Panc1 (cell line): ENCODE measurements at regions not wholly inside any gene's neighbourhood (a gene's known extent, or its start where the extent isn't known, plus 50 kb on each side); places are given as distances from the start of the nearest gene placed in this dataset.

ENCODE experiments used
- ATAC-seq: fragments of 200-7000 bp; cut with Tn5 transposase; 2 replicates; pipeline ENCODE4 v1.9.1; 2020; ENCODE audit warnings: mild to moderate bottlenecking, moderate library complexity
- BruUV-seq: library from RNA; stranded (reverse); fragments of 400-500 nt; replicated peaks from 2 replicates; lab custom pipeline; 2021; lab: Mats Ljungman, UMichigan
- CTCF ChIA-PET: fragments of 300-600 bp; sonication (Branson Sonifier 250); formaldehyde crosslinking; loops from one replicate; lab custom pipeline; 2022; ENCODE audit warnings: antibody characterized with exemption; lab: Charles Lee
- POLR2A ChIA-PET: fragments of 300-600 bp; sonication (Branson Sonifier 250); formaldehyde crosslinking; loops from one replicate; lab custom pipeline; 2022; ENCODE audit warnings: antibody characterized with exemption; lab: Charles Lee
- DNase-seq: peaks from one replicate; pipeline ENCODE4 v3.0.0-alpha.2; 2010; ENCODE audit warnings: low read depth, low spot score
- H3K27ac ChIP-seq: 2 replicates; pipeline ENCODE4 v1.5.1; 2011; ENCODE audit warnings: mild to moderate bottlenecking, low read length, inconsistent platforms
- H3K27me3 ChIP-seq: fragments of 200-500 bp; sonication (Bioruptor generic); 2 replicates; pipeline ENCODE4 v1.6.0; 2014; ENCODE audit warnings: low read length, inconsistent platforms; ENCODE audit not compliant: control insufficient read depth, insufficient read depth
- H3K36me3 ChIP-seq: fragments of 200-500 bp; sonication (Bioruptor generic); 2 replicates; pipeline ENCODE4 v1.5.1; 2014; ENCODE audit warnings: inconsistent platforms, mild to moderate bottlenecking, low read length, moderate library complexity; ENCODE audit not compliant: control insufficient read depth, insufficient read depth
- H3K4me1 ChIP-seq: 2 replicates; pipeline ENCODE4 v1.5.1; 2011; ENCODE audit warnings: inconsistent platforms, mild to moderate bottlenecking, low read length, moderate library complexity; ENCODE audit not compliant: control insufficient read depth, insufficient read depth
- H3K4me3 ChIP-seq, 2 experiments: 2 replicates each; pipeline ENCODE4 v1.5.1; 2011 to 2012; ENCODE audit warnings: low read depth in 2 of 2, low read length in 2 of 2, mild to moderate bottlenecking in 2 of 2, inconsistent platforms in 1 of 2, moderate library complexity in 1 of 2
- H3K9me3 ChIP-seq: fragments of 200-500 bp; sonication (Bioruptor generic); 2 replicates; pipeline ENCODE4 v1.5.1; 2014; ENCODE audit warnings: low read depth, mild to moderate bottlenecking, inconsistent platforms, low read length, moderate library complexity; ENCODE audit not compliant: control insufficient read depth, insufficient read depth
- POLR2AphosphoS5 ChIP-seq: IDR thresholded peaks from 2 replicates; pipeline ENCODE4 v1.6.1; 2012; ENCODE audit warnings: mild to moderate bottlenecking, low read depth, low read length, moderate library complexity
- SIN3A ChIP-seq: IDR thresholded peaks from 2 replicates; pipeline ENCODE4 v1.6.1; 2012; ENCODE audit warnings: low read depth, mild to moderate bottlenecking, low read length, moderate library complexity, borderline replicate concordance; ENCODE audit not compliant: insufficient read depth
- TCF7L2 ChIP-seq: IDR thresholded peaks from 2 replicates; pipeline ENCODE4 v1.6.1; 2011; ENCODE audit warnings: mild to moderate bottlenecking, low read depth, low read length, inconsistent platforms
- in situ Hi-C: cut with HindIII; loops from 2 replicates; pipeline ENCODE4 v1.10.0; 2016; ENCODE audit warnings: low sequenced_read_pairs, low pct_unique_long_range_greater_than_20kb
- intact Hi-C: fragments of 100-400 bp; cut with micrococcal nuclease; formaldehyde crosslinking; loops from one replicate; pipeline ENCODE4 v1.10.0; 2022; ENCODE audit not compliant: unreplicated experiment
- TF ChIP-seq, protein P1 (sequence below), 2 experiments: IDR thresholded peaks; 2 replicates each; pipeline ENCODE4 v1.6.1; 2011 to 2012; ENCODE audit warnings: low read depth in 2 of 2, control low read depth in 1 of 2, low read length in 1 of 2, mild to moderate bottlenecking in 1 of 2, moderate library complexity in 1 of 2; ENCODE audit not compliant: insufficient read depth in 1 of 2
- TF ChIP-seq, protein P2 (sequence below): fragments of 450-650 bp; IDR thresholded peaks from 2 replicates; pipeline ENCODE4 v1.5.1; 2017; ENCODE audit warnings: mild to moderate bottlenecking

- ChIA-PET CTCF (no interaction called here), POLR2A (no interaction called here)
- no peak overlapping the region for H3K27ac ChIP-seq
- H3K4me1 ChIP-seq = no peaks in the 10 kb centered on the region
- intact Hi-C loops (no loop called here), in situ Hi-C loops (no loop called here)
- H3K9me3 ChIP-seq = no peaks in the 10 kb centered on the region
- H3K36me3 ChIP-seq = no peaks in the 10 kb centered on the region
- no peaks in the 10 kb centered on the region for H3K27me3 ChIP-seq
- no TSS peak for BruUV-seq
- DNase-seq (no peak), ATAC-seq (no peak)
- TF ChIP-seq TCF7L2 = no peak
- TF ChIP-seq SIN3A = no peak
- TF ChIP-seq, protein P1, sequence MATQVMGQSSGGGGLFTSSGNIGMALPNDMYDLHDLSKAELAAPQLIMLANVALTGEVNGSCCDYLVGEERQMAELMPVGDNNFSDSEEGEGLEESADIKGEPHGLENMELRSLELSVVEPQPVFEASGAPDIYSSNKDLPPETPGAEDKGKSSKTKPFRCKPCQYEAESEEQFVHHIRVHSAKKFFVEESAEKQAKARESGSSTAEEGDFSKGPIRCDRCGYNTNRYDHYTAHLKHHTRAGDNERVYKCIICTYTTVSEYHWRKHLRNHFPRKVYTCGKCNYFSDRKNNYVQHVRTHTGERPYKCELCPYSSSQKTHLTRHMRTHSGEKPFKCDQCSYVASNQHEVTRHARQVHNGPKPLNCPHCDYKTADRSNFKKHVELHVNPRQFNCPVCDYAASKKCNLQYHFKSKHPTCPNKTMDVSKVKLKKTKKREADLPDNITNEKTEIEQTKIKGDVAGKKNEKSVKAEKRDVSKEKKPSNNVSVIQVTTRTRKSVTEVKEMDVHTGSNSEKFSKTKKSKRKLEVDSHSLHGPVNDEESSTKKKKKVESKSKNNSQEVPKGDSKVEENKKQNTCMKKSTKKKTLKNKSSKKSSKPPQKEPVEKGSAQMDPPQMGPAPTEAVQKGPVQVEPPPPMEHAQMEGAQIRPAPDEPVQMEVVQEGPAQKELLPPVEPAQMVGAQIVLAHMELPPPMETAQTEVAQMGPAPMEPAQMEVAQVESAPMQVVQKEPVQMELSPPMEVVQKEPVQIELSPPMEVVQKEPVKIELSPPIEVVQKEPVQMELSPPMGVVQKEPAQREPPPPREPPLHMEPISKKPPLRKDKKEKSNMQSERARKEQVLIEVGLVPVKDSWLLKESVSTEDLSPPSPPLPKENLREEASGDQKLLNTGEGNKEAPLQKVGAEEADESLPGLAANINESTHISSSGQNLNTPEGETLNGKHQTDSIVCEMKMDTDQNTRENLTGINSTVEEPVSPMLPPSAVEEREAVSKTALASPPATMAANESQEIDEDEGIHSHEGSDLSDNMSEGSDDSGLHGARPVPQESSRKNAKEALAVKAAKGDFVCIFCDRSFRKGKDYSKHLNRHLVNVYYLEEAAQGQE (IDR thresholded peaks at IDR 0.05; ENCODE audit: insufficient read depth in 1 of 2, low read depth in 2 of 2, low read length in 1 of 2) = no peak
- TF ChIP-seq POLR2AphosphoS5 = no peak
- TF ChIP-seq, protein P2, sequence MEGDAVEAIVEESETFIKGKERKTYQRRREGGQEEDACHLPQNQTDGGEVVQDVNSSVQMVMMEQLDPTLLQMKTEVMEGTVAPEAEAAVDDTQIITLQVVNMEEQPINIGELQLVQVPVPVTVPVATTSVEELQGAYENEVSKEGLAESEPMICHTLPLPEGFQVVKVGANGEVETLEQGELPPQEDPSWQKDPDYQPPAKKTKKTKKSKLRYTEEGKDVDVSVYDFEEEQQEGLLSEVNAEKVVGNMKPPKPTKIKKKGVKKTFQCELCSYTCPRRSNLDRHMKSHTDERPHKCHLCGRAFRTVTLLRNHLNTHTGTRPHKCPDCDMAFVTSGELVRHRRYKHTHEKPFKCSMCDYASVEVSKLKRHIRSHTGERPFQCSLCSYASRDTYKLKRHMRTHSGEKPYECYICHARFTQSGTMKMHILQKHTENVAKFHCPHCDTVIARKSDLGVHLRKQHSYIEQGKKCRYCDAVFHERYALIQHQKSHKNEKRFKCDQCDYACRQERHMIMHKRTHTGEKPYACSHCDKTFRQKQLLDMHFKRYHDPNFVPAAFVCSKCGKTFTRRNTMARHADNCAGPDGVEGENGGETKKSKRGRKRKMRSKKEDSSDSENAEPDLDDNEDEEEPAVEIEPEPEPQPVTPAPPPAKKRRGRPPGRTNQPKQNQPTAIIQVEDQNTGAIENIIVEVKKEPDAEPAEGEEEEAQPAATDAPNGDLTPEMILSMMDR = no peak
- no peak overlapping the region for H3K4me3 ChIP-seq
These were observed 121.3 kb downstream of the TRMT11 start for GRCh38 chr6:126107475-126108166.

GRCh38 chr6:126110512-126111270, 124.4 kb downstream of the TRMT11 start:
- ChIA-PET POLR2A (no interaction called here), CTCF (no interaction called here)
- DNase-seq (no peak), ATAC-seq (no peak)
- Histone ChIP-seq H3K36me3 (no peaks in the 10 kb centered on the region), H3K9me3 (no peaks in the 10 kb centered on the region), H3K4me1 (no peaks in the 10 kb centered on the region), H3K4me3 (no peak overlapping the region), H3K27me3 (no peaks in the 10 kb centered on the region), H3K27ac (no peak overlapping the region)
- no TSS peak for BruUV-seq
- in situ Hi-C loops = no loop called here
- TF ChIP-seq, protein P1 (IDR thresholded peaks at IDR 0.05; ENCODE audit: insufficient read depth in 1 of 2, low read depth in 2 of 2, low read length in 1 of 2) = no peak
- no peak for TF ChIP-seq TCF7L2
- TF ChIP-seq SIN3A = no peak
- TF ChIP-seq, protein P2 = no peak
- TF ChIP-seq POLR2AphosphoS5 = no peak
- intact Hi-C loops = no loop called here
